Astrocyte (in vitro differentiated cells and primary cell): ENCODE measurements at regions not wholly inside any gene's neighbourhood (a gene's known extent, or its start where the extent isn't known, plus 50 kb on each side); places are given as distances from the start of the nearest gene placed in this dataset.

Experiments used
- DNase-seq: peaks from one replicate; pipeline ENCODE4 v3.0.0-alpha.2; 2010; ENCODE audit warnings: low read depth
- FAIRE-seq: peaks from 2 replicates; lab custom pipeline; 2011; peaks lifted over from hg19 to GRCh38; lab: Jason Lieb, UNC
- H2AFZ ChIP-seq: 2 replicates; pipeline ENCODE4 v1.6.0; 2012; ENCODE audit warnings: low read depth, low read length, inconsistent platforms
- H3K27ac ChIP-seq: 2 replicates; pipeline ENCODE4 v1.5.1; 2011; ENCODE audit warnings: low read depth, low read length, inconsistent platforms
- H3K27me3 ChIP-seq: 2 replicates; pipeline ENCODE4 v1.6.0; 2011; ENCODE audit warnings: low read length, inconsistent platforms; ENCODE audit not compliant: insufficient read depth
- H3K36me3 ChIP-seq: 2 replicates; pipeline ENCODE4 v1.5.1; 2011; ENCODE audit warnings: low read length, inconsistent platforms; ENCODE audit not compliant: insufficient read depth
- H3K4me1 ChIP-seq: 2 replicates; pipeline ENCODE4 v1.5.1; 2011; ENCODE audit warnings: low read length, inconsistent platforms; ENCODE audit not compliant: insufficient read depth
- H3K4me2 ChIP-seq: 2 replicates; pipeline ENCODE4 v1.6.0; 2012; ENCODE audit warnings: low read length, inconsistent platforms
- H3K4me3 ChIP-seq: 2 replicates; pipeline ENCODE4 v1.5.1; 2011; ENCODE audit warnings: low read depth, mild to moderate bottlenecking, low read length, inconsistent platforms; ENCODE audit not compliant: insufficient read depth
- H3K79me2 ChIP-seq: 2 replicates; pipeline ENCODE4 v1.6.0; 2012; ENCODE audit warnings: mild to moderate bottlenecking, low read length, inconsistent platforms; ENCODE audit not compliant: insufficient read depth
- H3K9ac ChIP-seq: 2 replicates; pipeline ENCODE4 v1.6.0; 2012; ENCODE audit warnings: mild to moderate bottlenecking, low read length, inconsistent platforms
- H3K9me3 ChIP-seq: 2 replicates; pipeline ENCODE4 v1.5.1; 2012; ENCODE audit warnings: low read depth, mild to moderate bottlenecking, low read length, inconsistent platforms; ENCODE audit not compliant: insufficient read depth
- H4K20me1 ChIP-seq: 2 replicates; pipeline ENCODE4 v1.6.0; 2012; ENCODE audit warnings: low read length, inconsistent platforms; ENCODE audit not compliant: insufficient read depth
- H3K27ac Mint-ChIP-seq: one replicate; pipeline ENCODE4 v1.8.0; 2021; ENCODE audit warnings: mild to moderate bottlenecking, mixed read lengths; ENCODE audit not compliant: unreplicated experiment
- H3K27me3 Mint-ChIP-seq: one replicate; pipeline ENCODE4 v1.8.0; 2021; ENCODE audit warnings: low read depth, mixed read lengths; ENCODE audit not compliant: unreplicated experiment
- H3K36me3 Mint-ChIP-seq: one replicate; pipeline ENCODE4 v1.8.0; 2021; ENCODE audit warnings: low read depth, mixed read lengths; ENCODE audit not compliant: unreplicated experiment
- H3K4me1 Mint-ChIP-seq: one replicate; pipeline ENCODE4 v1.8.0; 2021; ENCODE audit warnings: low read depth, mixed read lengths; ENCODE audit not compliant: unreplicated experiment
- H3K4me3 Mint-ChIP-seq: one replicate; pipeline ENCODE4 v1.8.0; 2021; ENCODE audit warnings: mild to moderate bottlenecking, moderate library complexity, mixed read lengths; ENCODE audit not compliant: unreplicated experiment
- H3K9me3 Mint-ChIP-seq: one replicate; pipeline ENCODE4 v1.8.0; 2021; ENCODE audit warnings: mild to moderate bottlenecking, mixed read lengths; ENCODE audit not compliant: unreplicated experiment
- CTCF ChIP-seq: IDR thresholded peaks from 2 replicates; pipeline ENCODE4 v1.5.1; 2011; ENCODE audit warnings: low read depth, mild to moderate bottlenecking, inconsistent platforms, low read length, moderate library complexity; ENCODE audit not compliant: insufficient read depth
- EZH2 ChIP-seq: IDR thresholded peaks from 2 replicates; pipeline ENCODE4 v1.6.1; 2012; ENCODE audit warnings: mild to moderate bottlenecking, low read length, inconsistent platforms; ENCODE audit not compliant: insufficient read depth

DNA sequence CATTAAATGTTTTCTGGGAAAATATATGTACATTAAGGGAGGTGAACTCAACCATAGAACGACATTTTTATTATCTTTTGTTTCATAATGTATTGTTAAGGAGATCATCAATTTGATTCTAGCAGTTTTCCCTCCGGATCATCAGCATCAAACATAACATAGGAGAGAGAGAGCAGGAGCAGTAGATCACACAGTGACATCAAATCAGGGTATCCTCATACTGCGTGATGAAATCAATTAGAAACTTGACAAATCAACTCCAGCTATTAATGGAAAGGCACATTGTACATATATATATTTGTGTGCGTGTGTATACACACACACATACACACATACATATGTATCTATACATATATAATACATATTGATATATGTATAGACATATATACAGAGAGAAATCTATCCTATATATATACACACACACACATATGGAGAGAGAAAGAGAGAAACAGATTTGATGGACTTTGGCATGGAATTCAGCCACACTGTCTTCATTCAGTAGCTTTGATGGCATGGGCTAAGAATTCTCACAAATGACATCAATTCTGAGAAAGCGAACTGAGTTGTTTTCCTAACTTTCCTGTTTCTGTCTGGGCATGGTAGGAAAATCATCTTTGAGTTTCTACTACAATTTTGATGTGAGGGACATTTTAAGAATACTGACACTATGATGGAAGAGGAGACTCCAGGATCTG, 1302.8 kb upstream of the SEL1L start:
- no peak for FAIRE-seq

DNA sequence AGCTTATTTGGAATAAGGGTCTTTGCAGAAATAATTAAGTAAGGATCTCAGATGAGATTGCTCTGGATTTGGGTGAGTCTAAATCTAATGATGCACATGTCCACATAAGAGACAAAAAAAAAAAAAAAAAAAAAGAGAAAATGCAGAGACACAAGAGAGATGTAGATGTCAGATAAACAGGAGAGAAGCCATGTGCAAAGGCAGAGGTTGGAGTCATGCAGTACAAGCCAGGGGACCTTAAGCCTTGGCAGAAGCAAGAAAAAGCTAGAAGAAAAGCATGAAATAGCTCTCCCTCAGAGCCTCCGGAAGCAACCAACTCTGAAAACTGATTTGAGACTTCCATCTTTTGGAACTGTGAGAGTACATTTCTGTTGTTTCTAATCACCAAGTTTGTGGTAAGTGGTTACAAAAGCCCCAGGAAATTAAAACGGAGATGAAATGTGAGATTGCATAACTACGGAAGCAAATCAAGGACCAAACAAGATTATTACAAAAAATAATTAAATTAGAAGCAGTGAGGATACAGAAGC, 1304.0 kb upstream of the SEL1L start:
- no peaks in the 10 kb centered on the region for H3K36me3 Mint-ChIP-seq
- no peaks in the 10 kb centered on the region for H3K9me3 ChIP-seq
- H4K20me1 ChIP-seq, result no peaks in the 10 kb centered on the region
- H3K4me1 ChIP-seq, result no peaks in the 10 kb centered on the region
- no peak for TF ChIP-seq EZH2
- no peak for TF ChIP-seq CTCF
- H3K27ac ChIP-seq, result no peak overlapping the region
- no peak overlapping the region for H3K4me3 ChIP-seq
- no peak overlapping the region for H3K4me2 ChIP-seq
- no peaks in the 10 kb centered on the region for H3K27me3 ChIP-seq
- FAIRE-seq (peak; percentile 5), DNase-seq (no peak)
- H3K4me3 Mint-ChIP-seq, result no peak overlapping the region
- H3K27me3 Mint-ChIP-seq, result no peaks in the 10 kb centered on the region
- H3K9ac ChIP-seq, result no peak overlapping the region
- H3K79me2 ChIP-seq, result no peaks in the 10 kb centered on the region
- no peaks in the 10 kb centered on the region for H3K4me1 Mint-ChIP-seq
- H2AFZ ChIP-seq, result no peak overlapping the region
- no peaks in the 10 kb centered on the region for H3K9me3 Mint-ChIP-seq
- H3K36me3 ChIP-seq, result no peaks in the 10 kb centered on the region
- H3K27ac Mint-ChIP-seq, result no peak overlapping the region

More for the DNA sequence above, 1302.8 kb upstream of the SEL1L start:
- TF ChIP-seq EZH2, result no peak
- no peak for TF ChIP-seq CTCF
- no peaks in the 10 kb centered on the region for H3K27me3 Mint-ChIP-seq
- no peaks in the 10 kb centered on the region for H3K27me3 ChIP-seq
- no peaks in the 10 kb centered on the region for H3K36me3 ChIP-seq
- H3K9ac ChIP-seq, result no peak overlapping the region
- H4K20me1 ChIP-seq, result no peaks in the 10 kb centered on the region
- no peak for DNase-seq
- no peaks in the 10 kb centered on the region for H3K9me3 Mint-ChIP-seq
- no peaks in the 10 kb centered on the region for H3K4me1 ChIP-seq
- no peak overlapping the region for H3K4me3 Mint-ChIP-seq
- no peak overlapping the region for H3K27ac Mint-ChIP-seq
- H3K27ac ChIP-seq, result no peak overlapping the region
- no peaks in the 10 kb centered on the region for H3K79me2 ChIP-seq
- no peaks in the 10 kb centered on the region for H3K36me3 Mint-ChIP-seq
- H3K4me2 ChIP-seq, result no peak overlapping the region
- no peaks in the 10 kb centered on the region for H3K9me3 ChIP-seq
- H2AFZ ChIP-seq, result no peak overlapping the region
- H3K4me1 Mint-ChIP-seq, result no peaks in the 10 kb centered on the region
- H3K4me3 ChIP-seq, result no peak overlapping the region

DNA sequence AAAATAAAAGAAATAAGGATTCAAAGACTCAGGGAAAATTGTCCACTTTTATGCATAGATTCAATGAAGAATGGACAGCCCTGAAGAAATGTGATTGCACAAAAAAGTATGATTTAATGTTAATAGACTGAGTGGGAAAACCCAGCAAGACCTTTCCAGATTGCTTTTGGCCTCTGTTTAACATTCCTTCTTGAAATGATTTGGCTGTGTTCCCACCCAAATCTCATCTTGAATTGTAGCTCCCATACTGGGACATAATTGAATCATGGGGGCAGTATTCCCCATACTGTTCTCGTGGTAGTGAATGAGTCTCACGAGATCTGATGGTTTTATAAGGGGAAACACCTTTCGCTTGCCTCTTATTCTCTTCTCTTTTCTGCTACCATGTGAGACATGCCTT, 1316.9 kb upstream of the SEL1L start:
- H3K27ac Mint-ChIP-seq, result no peak overlapping the region
- H3K27ac ChIP-seq, result no peak overlapping the region
- H3K27me3 Mint-ChIP-seq, result no peaks in the 10 kb centered on the region
- H4K20me1 ChIP-seq, result no peaks in the 10 kb centered on the region
- no peak for DNase-seq
- no peaks in the 10 kb centered on the region for H3K36me3 ChIP-seq
- H3K4me3 Mint-ChIP-seq, result no peak overlapping the region
- no peak for FAIRE-seq
- no peaks in the 10 kb centered on the region for H3K9me3 ChIP-seq
- peaks cover 1% of the 10 kb centered on the region for H3K4me1 Mint-ChIP-seq
- H3K9me3 Mint-ChIP-seq, result no peaks in the 10 kb centered on the region
- H3K4me1 ChIP-seq, result peaks cover 4% of the 10 kb centered on the region
- H3K9ac ChIP-seq, result no peak overlapping the region
- H3K4me3 ChIP-seq, result no peak overlapping the region
- no peak overlapping the region for H2AFZ ChIP-seq
- H3K4me2 ChIP-seq, result no peak overlapping the region
- H3K27me3 ChIP-seq, result no peaks in the 10 kb centered on the region
- no peaks in the 10 kb centered on the region for H3K79me2 ChIP-seq
- TF ChIP-seq CTCF, result no peak
- TF ChIP-seq EZH2, result no peak
- no peaks in the 10 kb centered on the region for H3K36me3 Mint-ChIP-seq
